Testis (tissue), 2 donors: ENCODE measurements at regions not wholly inside any gene's neighbourhood (a gene's known extent, or its start where the extent isn't known, plus 50 kb on each side); places are given as distances from the start of the nearest gene placed in this dataset.
"Not testable (repeated sequence)": the region's sequence is repeated elsewhere in the genome, so short reads cannot be mapped to it uniquely, and the experiment has no call there.

Experiments used
- DNase-seq: peaks from one replicate; pipeline ENCODE4 v3.0.0-alpha.2; 2019
- H3K27ac ChIP-seq, 2 donors: fragments of 200-600 bp; sonication (generic); one replicate each; pipeline ENCODE4 v1.5.1; 2019
- H3K27me3 ChIP-seq: fragments of 200-600 bp; sonication (generic); one replicate; pipeline ENCODE4 v1.5.1; 2019
- H3K36me3 ChIP-seq: fragments of 200-600 bp; sonication (generic); one replicate; pipeline ENCODE4 v1.5.1; 2017; ENCODE audit warnings: low read depth; ENCODE audit errors: missing control alignments
- H3K4me1 ChIP-seq: fragments of 200-600 bp; sonication (generic); one replicate; pipeline ENCODE4 v1.5.1; 2019
- H3K4me3 ChIP-seq, 2 donors: fragments of 200-600 bp; sonication (generic); one replicate each; pipeline ENCODE4 v1.5.1; 2017 to 2019
- H3K9me3 ChIP-seq: fragments of 200-600 bp; sonication (generic); one replicate; pipeline ENCODE4 v1.5.1; 2017
- POLR2A ChIP-seq: fragments of 450-650 bp; IDR thresholded peaks from one replicate; pipeline ENCODE4 v1.6.1; 2017; ENCODE audit warnings: antibody characterized with exemption, mild to moderate bottlenecking, moderate library complexity
- WGBS, 2 donors: methylation state at CpG; one replicate each; pipeline ENCODE4 v1.1.5; 2018; 5-methylcytosine and 5-hydroxymethylcytosine counted together
- intact Hi-C: fragments of 100-400 bp; cut with DNase I; formaldehyde crosslinking; loops from one replicate; pipeline ENCODE4 v1.15.1; 2023; ENCODE audit warnings: low total_unique reads
- TF ChIP-seq, protein P1 (sequence below), 3 experiments: fragments of 450-650 bp in 2 of 3; fragments of 200-600 bp in 1 of 3; sonication (generic) in 1 of 3; IDR thresholded peaks; one replicate each; pipeline ENCODE4 v1.5.1; 2016 to 2019; ENCODE audit warnings: antibody characterized with exemption in 3 of 3, mild to moderate bottlenecking in 2 of 3, moderate library complexity in 1 of 3

DNA sequence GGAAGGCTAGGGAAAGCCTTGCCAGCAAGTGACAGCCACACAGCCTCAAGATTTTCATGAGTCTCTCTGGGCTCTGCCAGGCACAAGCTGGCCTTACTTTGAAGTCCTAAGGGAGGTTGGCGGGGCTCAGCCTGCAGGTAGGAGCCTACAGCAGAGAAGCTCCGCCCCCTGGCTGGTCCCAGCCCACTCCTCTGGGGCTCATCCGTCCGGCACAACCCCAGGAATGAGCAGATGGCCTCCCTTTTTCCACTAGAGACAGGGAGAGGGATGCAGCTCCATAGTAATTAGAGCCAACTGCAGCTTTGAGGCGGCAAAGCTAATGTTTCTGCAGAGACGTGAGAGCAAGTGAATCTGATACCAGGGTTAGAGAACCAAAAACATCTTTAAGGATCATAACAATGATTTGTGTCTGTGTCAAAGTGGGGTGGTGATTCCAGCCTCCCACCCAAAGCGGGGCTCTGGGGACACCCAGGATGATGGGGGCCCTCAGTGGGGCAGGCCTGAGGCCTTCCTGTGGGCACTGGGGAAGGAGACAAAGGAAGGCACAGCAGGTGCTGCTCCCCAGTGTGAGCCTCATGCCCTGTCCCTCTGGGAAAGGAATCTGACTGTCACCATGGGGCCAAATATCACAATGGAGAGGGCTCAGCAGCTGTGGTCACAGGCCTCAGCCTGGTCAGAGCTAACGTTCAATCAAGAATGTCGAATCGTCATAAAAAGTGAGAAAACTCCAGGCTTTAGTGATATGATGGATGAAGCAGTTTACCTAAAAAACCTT, 61.5 kb downstream of the RBFOX3 start:
- TF ChIP-seq POLR2A: no peak
- TF ChIP-seq, protein P1, sequence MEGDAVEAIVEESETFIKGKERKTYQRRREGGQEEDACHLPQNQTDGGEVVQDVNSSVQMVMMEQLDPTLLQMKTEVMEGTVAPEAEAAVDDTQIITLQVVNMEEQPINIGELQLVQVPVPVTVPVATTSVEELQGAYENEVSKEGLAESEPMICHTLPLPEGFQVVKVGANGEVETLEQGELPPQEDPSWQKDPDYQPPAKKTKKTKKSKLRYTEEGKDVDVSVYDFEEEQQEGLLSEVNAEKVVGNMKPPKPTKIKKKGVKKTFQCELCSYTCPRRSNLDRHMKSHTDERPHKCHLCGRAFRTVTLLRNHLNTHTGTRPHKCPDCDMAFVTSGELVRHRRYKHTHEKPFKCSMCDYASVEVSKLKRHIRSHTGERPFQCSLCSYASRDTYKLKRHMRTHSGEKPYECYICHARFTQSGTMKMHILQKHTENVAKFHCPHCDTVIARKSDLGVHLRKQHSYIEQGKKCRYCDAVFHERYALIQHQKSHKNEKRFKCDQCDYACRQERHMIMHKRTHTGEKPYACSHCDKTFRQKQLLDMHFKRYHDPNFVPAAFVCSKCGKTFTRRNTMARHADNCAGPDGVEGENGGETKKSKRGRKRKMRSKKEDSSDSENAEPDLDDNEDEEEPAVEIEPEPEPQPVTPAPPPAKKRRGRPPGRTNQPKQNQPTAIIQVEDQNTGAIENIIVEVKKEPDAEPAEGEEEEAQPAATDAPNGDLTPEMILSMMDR (IDR thresholded peaks at IDR 0.05): no peak
- no peaks in the 10 kb centered on the region for H3K4me1 ChIP-seq
- H3K36me3 ChIP-seq: no peaks in the 10 kb centered on the region
- no peaks in the 10 kb centered on the region for H3K9me3 ChIP-seq
- H3K27me3 ChIP-seq: no peaks in the 10 kb centered on the region
- intact Hi-C loops: no loop called here
- 83 to 86% methylated on average over 9 to 10 of the region's 10 CpGs for WGBS, 2 donors
- DNase-seq: no peak
- no peak overlapping the region for H3K4me3 ChIP-seq
- H3K27ac ChIP-seq: no peak overlapping the region

DNA sequence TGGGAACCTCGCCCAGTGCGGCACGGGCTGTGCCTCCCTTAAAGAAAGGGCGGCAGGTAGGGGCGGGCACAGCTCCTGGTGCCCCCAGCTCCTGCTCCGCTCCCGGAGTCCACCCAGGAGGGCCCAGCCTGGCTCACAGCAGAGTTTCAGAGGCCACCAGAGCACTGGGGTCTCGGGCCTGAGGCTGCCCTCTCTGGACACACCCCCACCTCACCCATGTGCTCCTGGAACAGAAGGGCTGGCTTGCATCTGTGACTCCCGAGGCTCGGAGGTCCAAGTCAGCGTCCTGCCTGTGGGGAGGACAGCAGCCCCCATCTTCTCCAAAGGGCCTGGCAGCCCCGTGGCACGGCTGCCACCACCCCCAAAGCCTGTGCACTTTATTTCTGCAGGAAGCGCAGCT, 62.7 kb downstream of the RBFOX3 start:
- Histone ChIP-seq H3K4me1 (no peaks in the 10 kb centered on the region), H3K9me3 (no peaks in the 10 kb centered on the region), H3K4me3 (no peak overlapping the region), H3K27ac (no peak overlapping the region), H3K27me3 (no peaks in the 10 kb centered on the region), H3K36me3 (no peaks in the 10 kb centered on the region)
- intact Hi-C loops: no loop called here
- DNase-seq: no peak
- no peak for TF ChIP-seq POLR2A
- TF ChIP-seq, protein P1 (IDR thresholded peaks at IDR 0.05): no peak
- WGBS, 2 donors: 90 to 92% methylated on average over 8 to 14 of the region's 14 CpGs

DNA sequence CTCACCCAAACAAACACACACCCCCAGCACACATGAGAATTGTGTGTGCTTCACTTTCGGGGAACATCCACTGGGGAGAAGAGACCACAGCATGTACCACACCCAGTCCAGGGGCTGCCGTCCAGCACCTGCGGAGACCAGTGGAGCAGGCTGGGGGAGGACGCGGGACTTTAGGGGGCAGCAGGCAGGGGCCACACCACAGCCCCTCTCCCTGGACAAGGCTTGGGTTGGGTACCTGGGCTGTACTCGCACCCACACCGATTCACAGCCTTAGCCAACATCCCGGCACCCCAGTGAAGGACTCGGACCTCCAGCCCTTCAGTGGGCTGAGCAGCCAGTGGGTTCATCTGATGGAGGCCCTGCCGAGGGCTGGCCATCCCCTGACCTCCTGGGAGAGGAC, 63.3 kb downstream of the RBFOX3 start:
- H3K4me1 ChIP-seq: no peaks in the 10 kb centered on the region
- no peak overlapping the region for H3K27ac ChIP-seq
- intact Hi-C loops: no loop called here
- no peaks in the 10 kb centered on the region for H3K27me3 ChIP-seq
- no peak overlapping the region for H3K4me3 ChIP-seq
- WGBS, 2 donors: 77 to 85% methylated on average over 9 to 10 of the region's 10 CpGs
- no peaks in the 10 kb centered on the region for H3K36me3 ChIP-seq
- no peaks in the 10 kb centered on the region for H3K9me3 ChIP-seq
- TF ChIP-seq POLR2A: no peak
- DNase-seq: no peak

DNA sequence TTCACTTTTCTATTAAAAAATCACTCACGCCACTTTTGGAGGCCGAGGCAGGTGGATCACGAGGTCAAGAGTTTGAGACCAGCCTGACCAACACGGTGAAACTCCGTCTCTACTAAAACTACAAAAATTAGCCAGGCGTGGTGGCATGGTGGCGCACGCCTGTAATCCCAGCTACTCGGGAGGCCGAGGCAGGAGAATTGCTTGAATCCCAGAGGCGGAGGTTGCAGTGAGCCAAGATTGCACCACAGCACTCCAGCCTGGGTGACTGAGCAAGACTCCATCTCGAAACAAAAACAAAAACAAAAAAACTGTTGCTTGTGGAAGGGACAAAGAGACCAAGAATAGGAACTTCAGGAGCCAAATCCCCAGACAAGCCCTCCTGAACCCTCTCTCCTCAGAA, 63.7 kb downstream of the RBFOX3 start:
- H3K27me3 ChIP-seq, intact Hi-C loops, H3K27ac ChIP-seq, H3K4me3 ChIP-seq, H3K36me3 ChIP-seq, H3K4me1 ChIP-seq, H3K9me3 ChIP-seq, DNase-seq: not testable (repeated sequence)
- WGBS, 2 donors: 88 to 92% methylated on average over 12 of the region's 12 CpGs

DNA sequence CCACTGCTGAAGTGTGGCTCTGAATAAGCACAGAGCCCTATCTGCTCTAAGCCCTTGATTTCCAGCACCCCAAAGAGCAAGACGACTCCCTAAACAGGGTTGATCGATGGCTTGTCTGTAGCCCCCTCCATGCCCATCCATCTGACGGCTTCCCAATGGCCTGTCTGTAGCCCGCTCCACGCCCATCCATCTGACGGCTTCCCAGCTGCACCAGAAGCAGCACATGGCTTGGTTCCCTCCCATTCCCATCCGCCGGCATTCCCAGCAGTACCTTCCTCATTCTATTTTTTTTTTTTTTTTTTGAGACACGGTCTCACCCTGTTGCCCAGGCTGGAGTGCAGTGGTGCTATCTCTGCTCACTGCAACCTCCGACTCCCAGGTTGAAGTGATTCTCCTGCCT, 64.5 kb downstream of the RBFOX3 start:
- H3K9me3 ChIP-seq: no peaks in the 10 kb centered on the region
- 88 to 91% methylated on average over 10 of the region's 10 CpGs for WGBS, 2 donors
- DNase-seq: no peak
- H3K4me3 ChIP-seq: no peak overlapping the region
- TF ChIP-seq POLR2A: no peak
- TF ChIP-seq, protein P1 (IDR thresholded peaks at IDR 0.05): no peak
- intact Hi-C loops: no loop called here
- H3K27ac ChIP-seq: no peak overlapping the region
- H3K4me1 ChIP-seq: no peaks in the 10 kb centered on the region
- no peaks in the 10 kb centered on the region for H3K27me3 ChIP-seq
- H3K36me3 ChIP-seq: no peaks in the 10 kb centered on the region
